DND-41 (cell line): ENCODE measurements at regions not wholly inside any gene's neighbourhood (a gene's known extent, or its start where the extent isn't known, plus 50 kb on each side); places are given as distances from the start of the nearest gene placed in this dataset.

ENCODE experiments used
- CTCF ChIP-seq: IDR thresholded peaks from 2 replicates; pipeline ENCODE4 v1.5.1; 2012; ENCODE audit warnings: borderline replicate concordance, low read length, moderate library complexity, mild to moderate bottlenecking; ENCODE audit not compliant: poor library complexity, severe bottlenecking; ENCODE audit errors: extremely low read depth
- EZH2 ChIP-seq: IDR thresholded peaks from 3 replicates; pipeline ENCODE4 v1.6.1; 2012; ENCODE audit warnings: borderline replicate concordance, low read depth, mild to moderate bottlenecking, moderate library complexity, low read length, inconsistent platforms; ENCODE audit not compliant: severe bottlenecking

- no peak for TF ChIP-seq CTCF
- TF ChIP-seq EZH2: no peak
Observed at GRCh38 chr5:67549296-67549618, 352.7 kb upstream of the CD180 start.
